ENCODE measurements at regions not wholly inside any gene's neighbourhood (a gene's known extent, or its start where the extent isn't known, plus 50 kb on each side); places are given as distances from the start of the nearest gene placed in this dataset.

- TF ChIP-seq HMGXB4 (CRISPR knock-in tag; IDR thresholded peaks at IDR 0.05; ENCODE audit: borderline replicate concordance) (no peak), FOSL2 (IDR thresholded peaks at IDR 0.05) (no peak), FOSL2 (CRISPR knock-in tag; IDR thresholded peaks at IDR 0.05) (no peak), MYC (IDR thresholded peaks at IDR 0.05; ENCODE audit: borderline replicate concordance, low read length) (no peak), CTCF (IDR thresholded peaks at IDR 0.05) (no peak), MAFK (IDR thresholded peaks at IDR 0.05; ENCODE audit: partially characterized antibody) (no peak), JUN (IDR thresholded peaks at IDR 0.05) (no peak), POLR2A (IDR thresholded peaks at IDR 0.05; ENCODE audit: low read length) (no peak), MAX (IDR thresholded peaks at IDR 0.05) (no peak), EHF (CRISPR knock-in tag; IDR thresholded peaks at IDR 0.05) (no peak), BHLHE40 (IDR thresholded peaks at IDR 0.05; ENCODE audit: low read depth, low read length) (no peak), SMC3 (IDR thresholded peaks at IDR 0.05) (no peak), RAD21 (conservative IDR thresholded peaks at IDR 0.05 in 1 of 2, IDR thresholded peaks at IDR 0.05 in 1 of 2) (no peak)
- TF ChIP-seq, protein P1, sequence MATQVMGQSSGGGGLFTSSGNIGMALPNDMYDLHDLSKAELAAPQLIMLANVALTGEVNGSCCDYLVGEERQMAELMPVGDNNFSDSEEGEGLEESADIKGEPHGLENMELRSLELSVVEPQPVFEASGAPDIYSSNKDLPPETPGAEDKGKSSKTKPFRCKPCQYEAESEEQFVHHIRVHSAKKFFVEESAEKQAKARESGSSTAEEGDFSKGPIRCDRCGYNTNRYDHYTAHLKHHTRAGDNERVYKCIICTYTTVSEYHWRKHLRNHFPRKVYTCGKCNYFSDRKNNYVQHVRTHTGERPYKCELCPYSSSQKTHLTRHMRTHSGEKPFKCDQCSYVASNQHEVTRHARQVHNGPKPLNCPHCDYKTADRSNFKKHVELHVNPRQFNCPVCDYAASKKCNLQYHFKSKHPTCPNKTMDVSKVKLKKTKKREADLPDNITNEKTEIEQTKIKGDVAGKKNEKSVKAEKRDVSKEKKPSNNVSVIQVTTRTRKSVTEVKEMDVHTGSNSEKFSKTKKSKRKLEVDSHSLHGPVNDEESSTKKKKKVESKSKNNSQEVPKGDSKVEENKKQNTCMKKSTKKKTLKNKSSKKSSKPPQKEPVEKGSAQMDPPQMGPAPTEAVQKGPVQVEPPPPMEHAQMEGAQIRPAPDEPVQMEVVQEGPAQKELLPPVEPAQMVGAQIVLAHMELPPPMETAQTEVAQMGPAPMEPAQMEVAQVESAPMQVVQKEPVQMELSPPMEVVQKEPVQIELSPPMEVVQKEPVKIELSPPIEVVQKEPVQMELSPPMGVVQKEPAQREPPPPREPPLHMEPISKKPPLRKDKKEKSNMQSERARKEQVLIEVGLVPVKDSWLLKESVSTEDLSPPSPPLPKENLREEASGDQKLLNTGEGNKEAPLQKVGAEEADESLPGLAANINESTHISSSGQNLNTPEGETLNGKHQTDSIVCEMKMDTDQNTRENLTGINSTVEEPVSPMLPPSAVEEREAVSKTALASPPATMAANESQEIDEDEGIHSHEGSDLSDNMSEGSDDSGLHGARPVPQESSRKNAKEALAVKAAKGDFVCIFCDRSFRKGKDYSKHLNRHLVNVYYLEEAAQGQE (IDR thresholded peaks at IDR 0.05): no peak
Measured at GRCh38 chr9:135324329-135324728, 155.3 kb upstream of the PPP1R26 start.

All from A549 (cell line).